Activated T-cell treated with anti-CD3 and anti-CD28 coated beads for 48 hours (primary cell): ENCODE measurements at regions not wholly inside any gene's neighbourhood (a gene's known extent, or its start where the extent isn't known, plus 50 kb on each side); places are given as distances from the start of the nearest gene placed in this dataset.
A peak's percentile ranks its signal among the peaks of the same experiment; 100 is the strongest.
"Not testable (repeated sequence)": the region's sequence is repeated elsewhere in the genome, so short reads cannot be mapped to it uniquely, and the experiment has no call there.

Experiments used
- DNase-seq: peaks from one replicate; pipeline ENCODE4 v3.0.0-alpha.2; 2020; ENCODE audit warnings: low read depth

DNA sequence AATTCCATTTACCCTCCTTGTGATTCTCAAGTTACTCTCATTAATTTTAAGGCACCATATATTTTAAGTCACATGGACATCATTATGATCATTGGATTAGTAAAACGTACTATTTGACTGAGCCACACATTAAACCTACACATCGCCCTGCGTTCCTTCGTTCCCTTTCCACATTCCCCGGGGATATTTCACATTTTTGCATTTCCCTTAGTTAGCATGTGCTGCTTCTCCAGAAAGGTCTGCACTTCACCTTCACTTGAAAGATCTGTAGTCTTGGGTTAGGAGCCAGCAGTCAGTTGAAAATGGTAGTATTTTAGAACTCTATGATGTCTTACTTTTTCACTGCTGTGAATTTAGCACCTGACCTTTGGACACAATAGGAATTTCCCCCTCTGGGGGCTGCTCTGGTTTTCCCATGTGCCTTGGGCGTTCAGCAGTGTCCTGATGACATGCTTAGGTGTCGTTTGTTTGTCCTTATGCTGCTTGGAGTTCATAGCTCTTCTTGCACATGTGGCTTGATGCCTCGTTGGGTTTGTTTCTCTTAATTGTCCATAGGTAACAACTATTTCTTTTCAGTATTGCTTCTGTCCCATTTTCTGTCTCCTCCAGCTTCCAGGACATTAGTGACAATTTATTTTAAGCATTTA lies 56.9 kb upstream of the NBPF20 start:
- not testable (repeated sequence) for DNase-seq

DNA sequence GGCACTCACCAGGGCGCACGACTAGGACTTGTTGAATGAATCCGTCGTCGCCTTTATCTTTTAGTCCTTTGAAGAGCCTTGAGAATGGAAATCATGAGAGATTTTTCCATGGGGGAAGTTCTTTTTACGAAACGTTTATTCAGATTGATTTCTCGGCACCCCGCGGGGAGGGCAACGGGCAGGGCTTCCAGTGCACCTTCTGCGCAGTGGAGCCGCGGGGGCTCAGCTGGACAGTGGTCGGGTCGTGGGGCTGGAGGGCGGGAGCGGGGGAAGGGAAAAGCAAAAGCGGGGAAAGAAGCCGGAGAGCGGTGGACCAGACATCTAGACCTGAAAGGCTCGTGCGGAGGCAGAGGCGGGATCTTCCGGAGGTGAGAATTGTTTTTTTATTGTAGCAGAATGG lies 50.6 kb upstream of the NBPF20 start:
- DNase-seq: not testable (repeated sequence)

DNA sequence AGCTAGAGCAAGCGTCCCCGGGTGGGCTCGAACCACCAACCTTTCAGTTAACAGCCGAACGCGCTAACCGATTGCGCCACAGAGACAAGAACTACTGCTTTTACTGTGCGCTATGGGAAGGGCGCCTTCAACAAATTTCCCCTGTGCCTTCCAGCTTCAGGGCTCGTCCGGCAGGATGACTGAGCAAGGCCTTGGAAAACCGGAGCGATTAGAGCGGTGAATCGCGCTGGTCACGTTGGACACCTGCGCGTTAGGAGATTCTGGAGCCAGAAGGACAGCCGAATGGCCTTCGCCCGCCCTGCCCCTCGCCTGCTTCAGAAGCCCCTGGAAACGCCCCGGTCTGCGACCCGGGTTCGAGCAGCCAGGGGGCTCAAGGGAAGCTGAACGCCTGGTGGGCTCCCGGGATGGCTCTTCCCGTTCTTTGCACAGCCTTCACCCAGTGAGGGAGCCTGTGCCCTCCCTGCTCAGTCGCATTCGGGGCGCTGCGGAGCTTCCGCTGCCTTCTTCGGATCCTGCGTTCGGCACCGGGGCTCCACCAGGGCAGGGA lies 50.0 kb upstream of the NBPF20 start:
- DNase-seq: peak; percentile 55
